ENCODE measurements at regions not wholly inside any gene's neighbourhood (a gene's known extent, or its start where the extent isn't known, plus 50 kb on each side); places are given as distances from the start of the nearest gene placed in this dataset.

- no peak for DNase-seq (ENCODE audit: low read depth)
- TF ChIP-seq CTCF (IDR thresholded peaks at IDR 0.05; ENCODE audit: insufficient read depth, low read depth, low read length, missing control alignments), result no peak
Observed at GRCh38 chr3:82505079-82505756, 743.8 kb upstream of the GBE1 start.

GRCh38 chr3:82498186-82498585 is 736.7 kb upstream of the GBE1 start:
- no peak for TF ChIP-seq CTCF (IDR thresholded peaks at IDR 0.05; ENCODE audit: insufficient read depth, low read depth, low read length, missing control alignments)
- H3K4me3 ChIP-seq (ENCODE audit: low read length), result no peak overlapping the region
- DNase-seq (ENCODE audit: low read depth), result no peak

More at GRCh38 chr3:82505079-82505756, 743.8 kb upstream of the GBE1 start:
- no peak overlapping the region for H3K4me3 ChIP-seq (ENCODE audit: low read length)

GRCh38 chr3:82496890-82497560 is 735.6 kb upstream of the GBE1 start:
- TF ChIP-seq CTCF (IDR thresholded peaks at IDR 0.05; ENCODE audit: insufficient read depth, low read depth, low read length, missing control alignments), result peak; percentile 57
- DNase-seq (ENCODE audit: low read depth), result peak; percentile 56
- no peak overlapping the region for H3K4me3 ChIP-seq (ENCODE audit: low read length)

- no peak for TF ChIP-seq CTCF (IDR thresholded peaks at IDR 0.05; ENCODE audit: insufficient read depth, low read depth, low read length, missing control alignments)
- H3K4me3 ChIP-seq (ENCODE audit: low read length), result no peak overlapping the region
- no peak for DNase-seq (ENCODE audit: low read depth)
Observed at GRCh38 chr3:82495655-82496054, 734.2 kb upstream of the GBE1 start.

- no peak for DNase-seq (ENCODE audit: low read depth)
- TF ChIP-seq CTCF (IDR thresholded peaks at IDR 0.05; ENCODE audit: insufficient read depth, low read depth, low read length, missing control alignments), result no peak
- no peak overlapping the region for H3K4me3 ChIP-seq (ENCODE audit: low read length)
Observed at GRCh38 chr3:82494977-82495489, 733.6 kb upstream of the GBE1 start.

- no peak for DNase-seq (ENCODE audit: low read depth)
- H3K4me3 ChIP-seq (ENCODE audit: low read length), result no peak overlapping the region
- TF ChIP-seq CTCF (IDR thresholded peaks at IDR 0.05; ENCODE audit: insufficient read depth, low read depth, low read length, missing control alignments), result no peak
Observed at GRCh38 chr3:82493858-82494257, 732.4 kb upstream of the GBE1 start.

Measured in epithelial cell of esophagus (primary cell).